ENCODE measurements at regions not wholly inside any gene's neighbourhood (a gene's known extent, or its start where the extent isn't known, plus 50 kb on each side); places are given as distances from the start of the nearest gene placed in this dataset.

DNA sequence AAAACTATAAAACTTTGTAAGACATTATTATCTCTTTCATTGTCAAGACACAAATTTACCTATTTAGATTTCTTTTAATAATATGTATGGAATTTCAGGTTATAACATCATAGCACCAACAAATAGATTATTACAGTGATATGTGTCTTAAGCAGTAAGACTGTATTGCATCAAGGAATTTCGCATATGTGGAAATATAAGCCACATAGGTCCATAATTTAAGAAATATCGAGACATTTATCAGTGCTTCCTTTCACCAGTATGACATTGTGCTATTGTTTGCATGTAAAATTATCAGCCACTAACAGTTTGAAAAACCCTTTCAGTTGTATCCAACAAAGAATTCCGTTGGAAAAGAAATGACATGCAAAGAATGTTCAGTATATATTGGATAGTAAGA, 186.7 kb upstream of the RASA1 start:
- no peaks in the 10 kb centered on the region for H3K79me2 ChIP-seq (ENCODE audit: control insufficient read depth, insufficient read depth, low read length)
- Mint-ChIP-seq H3K27ac (peak overlapping the region; percentile 89), H3K4me1 (peaks cover 57% of the 10 kb centered on the region), H3K9me3 (ENCODE audit: insufficient read depth) (peaks cover 3% of the 10 kb centered on the region), H3K27me3 (no peaks in the 10 kb centered on the region), H3K4me3 (peak overlapping the region; percentile 75)
- peaks cover 43 to 58% of the 10 kb centered on the region in 2 donors for H3K4me1 ChIP-seq (ENCODE audit: control insufficient read depth in 2 of 2, insufficient read depth in 2 of 2, low read length in 2 of 2)
- no peaks in the 10 kb centered on the region for H3K36me3 ChIP-seq (replicated peaks in 1 of 2; ENCODE audit: control extremely low read depth in 1 of 2, control insufficient read depth in 1 of 2, extremely low read depth in 1 of 2, insufficient read depth in 2 of 2, low read length in 1 of 2)
- intact Hi-C loops (cut with micrococcal nuclease) = loop anchor here (1.0 to 5.0 kb wide), 4 partner anchors 22 to 331 kb away; partner anchors contain the start of genes CCNH and RASA1
- ATAC-seq (ENCODE audit: low read depth) = no peak
- H2AFZ ChIP-seq (ENCODE audit: insufficient read depth, low read depth, low read length, poor library complexity, severe bottlenecking) = peak overlapping the region; percentile 43
- H3K27ac ChIP-seq (ENCODE audit: low read length in 2 of 2) = peak overlapping the region; percentile 68 to 69
- no peaks in the 10 kb centered on the region for H3K27me3 ChIP-seq (replicated peaks in 1 of 4; ENCODE audit: control extremely low read depth in 1 of 4, control insufficient read depth in 3 of 4, insufficient read depth in 4 of 4, low read length in 3 of 4)
- H4K20me1 ChIP-seq (ENCODE audit: control insufficient read depth, insufficient read depth, low read length, poor library complexity, severe bottlenecking) = no peaks in the 10 kb centered on the region
- TF ChIP-seq, protein P1, sequence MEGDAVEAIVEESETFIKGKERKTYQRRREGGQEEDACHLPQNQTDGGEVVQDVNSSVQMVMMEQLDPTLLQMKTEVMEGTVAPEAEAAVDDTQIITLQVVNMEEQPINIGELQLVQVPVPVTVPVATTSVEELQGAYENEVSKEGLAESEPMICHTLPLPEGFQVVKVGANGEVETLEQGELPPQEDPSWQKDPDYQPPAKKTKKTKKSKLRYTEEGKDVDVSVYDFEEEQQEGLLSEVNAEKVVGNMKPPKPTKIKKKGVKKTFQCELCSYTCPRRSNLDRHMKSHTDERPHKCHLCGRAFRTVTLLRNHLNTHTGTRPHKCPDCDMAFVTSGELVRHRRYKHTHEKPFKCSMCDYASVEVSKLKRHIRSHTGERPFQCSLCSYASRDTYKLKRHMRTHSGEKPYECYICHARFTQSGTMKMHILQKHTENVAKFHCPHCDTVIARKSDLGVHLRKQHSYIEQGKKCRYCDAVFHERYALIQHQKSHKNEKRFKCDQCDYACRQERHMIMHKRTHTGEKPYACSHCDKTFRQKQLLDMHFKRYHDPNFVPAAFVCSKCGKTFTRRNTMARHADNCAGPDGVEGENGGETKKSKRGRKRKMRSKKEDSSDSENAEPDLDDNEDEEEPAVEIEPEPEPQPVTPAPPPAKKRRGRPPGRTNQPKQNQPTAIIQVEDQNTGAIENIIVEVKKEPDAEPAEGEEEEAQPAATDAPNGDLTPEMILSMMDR (IDR thresholded peaks at IDR 0.05) = no peak
- no peak for TF ChIP-seq EZH2 (IDR thresholded peaks at IDR 0.05; ENCODE audit: borderline replicate concordance, insufficient read depth, low read depth, low read length, poor library complexity, severe bottlenecking)
- ChIA-PET CTCF (interaction anchor here (0.6 to 1.0 kb wide), 3 partner anchors 10 to 198 kb away, joined by 3 to 5 read pairs (median 3); no protein-coding TSS in a partner anchor), POLR2A (interaction anchor here (0.6 kb wide), 1 partner anchor 10 kb away, joined by 3 read pairs; no protein-coding TSS in a partner anchor)
- peak overlapping the region; percentile 71 for H3K4me2 ChIP-seq (replicated peaks; ENCODE audit: low read depth, low read length, poor library complexity, severe bottlenecking)
- WGBS (ENCODE audit: insufficient coverage) = no CpG with 5 or more reads among the region's 3 CpGs
- DNase-seq = no peak
- H3K9ac ChIP-seq (ENCODE audit: low read length) = peak overlapping the region; percentile 34
- peak overlapping the region in 4 of 5 experiments; percentile 1 to 43 (median 17) for H3K4me3 ChIP-seq (ENCODE audit: control extremely low read depth in 1 of 5, extremely low read depth in 1 of 5, insufficient read depth in 1 of 5, low read depth in 2 of 5, low read length in 4 of 5)
- peaks cover 0 to 10% (median 0%) of the 10 kb centered on the region in 3 donors for H3K9me3 ChIP-seq (ENCODE audit: control extremely low read depth in 1 of 3, control insufficient read depth in 2 of 3, insufficient read depth in 1 of 3, low read length in 2 of 3)

All from B cell (primary cell).